HL-60 (cell line): ENCODE measurements at regions not wholly inside any gene's neighbourhood (a gene's known extent, or its start where the extent isn't known, plus 50 kb on each side); places are given as distances from the start of the nearest gene placed in this dataset.

Source experiments
- DNase-seq, 2 experiments: peaks; one replicate each; pipeline ENCODE4 v3.0.0-alpha.2; 2010 to 2020; ENCODE audit warnings: low read depth in 1 of 2, low spot score in 1 of 2
- H3K27ac ChIP-seq: fragments of 250-450 bp; sonication (Bioruptor Pico); replicated peaks from 2 replicates; pipeline ENCODE4 v1.5.1; 2020; ENCODE audit warnings: mild to moderate bottlenecking, moderate library complexity
- H3K27me3 ChIP-seq: fragments of 250-450 bp; sonication (Bioruptor Pico); 2 replicates; pipeline ENCODE4 v1.5.1; 2021; ENCODE audit warnings: mild to moderate bottlenecking, moderate library complexity; ENCODE audit not compliant: insufficient read depth, poor library complexity, severe bottlenecking
- H3K4me3 ChIP-seq: replicated peaks from 2 replicates; pipeline ENCODE4 v1.5.1; 2011; ENCODE audit warnings: mild to moderate bottlenecking, control low read depth, low read length; ENCODE audit not compliant: insufficient read depth
- GABPA ChIP-seq: IDR thresholded peaks from 2 replicates; pipeline ENCODE4 v1.6.1; 2012; ENCODE audit warnings: low read depth
- POLR2AphosphoS5 ChIP-seq: IDR thresholded peaks from 2 replicates; pipeline ENCODE4 v1.6.1; 2012; ENCODE audit warnings: low read depth
- SPI1 ChIP-seq: IDR thresholded peaks from 2 replicates; pipeline ENCODE4 v1.6.1; 2012; ENCODE audit warnings: low read depth, mild to moderate bottlenecking, borderline replicate concordance
- TF ChIP-seq, protein P1 (sequence below): IDR thresholded peaks from 2 replicates; pipeline ENCODE4 v1.6.1; 2012; ENCODE audit warnings: low read depth; ENCODE audit not compliant: insufficient replicate concordance
- TF ChIP-seq, protein P2 (sequence below): IDR thresholded peaks from one replicate; pipeline ENCODE4 v1.5.1; 2011; ENCODE audit warnings: low read length, control low read depth, inconsistent platforms; ENCODE audit not compliant: insufficient read depth

GRCh38 chr11:122304306-122304705 lies 188.3 kb upstream of the BLID start:
- Histone ChIP-seq H3K27ac (peak overlapping the region; percentile 44), H3K4me3 (no peak overlapping the region), H3K27me3 (no peaks in the 10 kb centered on the region)
- DNase-seq = peak in 1 of 2 experiments; percentile 20
- TF ChIP-seq, protein P1, sequence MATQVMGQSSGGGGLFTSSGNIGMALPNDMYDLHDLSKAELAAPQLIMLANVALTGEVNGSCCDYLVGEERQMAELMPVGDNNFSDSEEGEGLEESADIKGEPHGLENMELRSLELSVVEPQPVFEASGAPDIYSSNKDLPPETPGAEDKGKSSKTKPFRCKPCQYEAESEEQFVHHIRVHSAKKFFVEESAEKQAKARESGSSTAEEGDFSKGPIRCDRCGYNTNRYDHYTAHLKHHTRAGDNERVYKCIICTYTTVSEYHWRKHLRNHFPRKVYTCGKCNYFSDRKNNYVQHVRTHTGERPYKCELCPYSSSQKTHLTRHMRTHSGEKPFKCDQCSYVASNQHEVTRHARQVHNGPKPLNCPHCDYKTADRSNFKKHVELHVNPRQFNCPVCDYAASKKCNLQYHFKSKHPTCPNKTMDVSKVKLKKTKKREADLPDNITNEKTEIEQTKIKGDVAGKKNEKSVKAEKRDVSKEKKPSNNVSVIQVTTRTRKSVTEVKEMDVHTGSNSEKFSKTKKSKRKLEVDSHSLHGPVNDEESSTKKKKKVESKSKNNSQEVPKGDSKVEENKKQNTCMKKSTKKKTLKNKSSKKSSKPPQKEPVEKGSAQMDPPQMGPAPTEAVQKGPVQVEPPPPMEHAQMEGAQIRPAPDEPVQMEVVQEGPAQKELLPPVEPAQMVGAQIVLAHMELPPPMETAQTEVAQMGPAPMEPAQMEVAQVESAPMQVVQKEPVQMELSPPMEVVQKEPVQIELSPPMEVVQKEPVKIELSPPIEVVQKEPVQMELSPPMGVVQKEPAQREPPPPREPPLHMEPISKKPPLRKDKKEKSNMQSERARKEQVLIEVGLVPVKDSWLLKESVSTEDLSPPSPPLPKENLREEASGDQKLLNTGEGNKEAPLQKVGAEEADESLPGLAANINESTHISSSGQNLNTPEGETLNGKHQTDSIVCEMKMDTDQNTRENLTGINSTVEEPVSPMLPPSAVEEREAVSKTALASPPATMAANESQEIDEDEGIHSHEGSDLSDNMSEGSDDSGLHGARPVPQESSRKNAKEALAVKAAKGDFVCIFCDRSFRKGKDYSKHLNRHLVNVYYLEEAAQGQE = no peak
- TF ChIP-seq SPI1 = peak; percentile 65; the same call in 1 of the 2 replicates

DNA sequence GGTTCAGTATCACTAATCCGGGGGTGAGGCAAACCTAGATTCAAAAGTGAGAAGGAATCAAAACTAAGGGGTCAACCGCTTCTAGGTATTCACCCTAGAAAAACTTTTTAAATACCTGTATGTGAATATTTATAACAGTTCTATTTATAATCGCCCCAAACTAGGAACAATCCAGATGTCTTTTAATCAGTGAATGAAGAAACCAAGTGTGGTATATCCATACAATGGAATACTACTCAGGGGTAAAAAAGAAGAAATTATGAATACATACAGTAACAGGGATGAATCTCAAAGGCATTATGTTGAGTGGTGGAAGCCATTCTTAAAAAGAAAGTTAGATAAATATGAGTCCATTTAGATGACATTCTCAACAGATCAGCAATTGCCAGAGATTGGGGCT lies 178.0 kb upstream of the BLID start:
- no peak overlapping the region for H3K27ac ChIP-seq
- H3K4me3 ChIP-seq = no peak overlapping the region
- no peaks in the 10 kb centered on the region for H3K27me3 ChIP-seq
- no peak for DNase-seq
- TF ChIP-seq, protein P2, sequence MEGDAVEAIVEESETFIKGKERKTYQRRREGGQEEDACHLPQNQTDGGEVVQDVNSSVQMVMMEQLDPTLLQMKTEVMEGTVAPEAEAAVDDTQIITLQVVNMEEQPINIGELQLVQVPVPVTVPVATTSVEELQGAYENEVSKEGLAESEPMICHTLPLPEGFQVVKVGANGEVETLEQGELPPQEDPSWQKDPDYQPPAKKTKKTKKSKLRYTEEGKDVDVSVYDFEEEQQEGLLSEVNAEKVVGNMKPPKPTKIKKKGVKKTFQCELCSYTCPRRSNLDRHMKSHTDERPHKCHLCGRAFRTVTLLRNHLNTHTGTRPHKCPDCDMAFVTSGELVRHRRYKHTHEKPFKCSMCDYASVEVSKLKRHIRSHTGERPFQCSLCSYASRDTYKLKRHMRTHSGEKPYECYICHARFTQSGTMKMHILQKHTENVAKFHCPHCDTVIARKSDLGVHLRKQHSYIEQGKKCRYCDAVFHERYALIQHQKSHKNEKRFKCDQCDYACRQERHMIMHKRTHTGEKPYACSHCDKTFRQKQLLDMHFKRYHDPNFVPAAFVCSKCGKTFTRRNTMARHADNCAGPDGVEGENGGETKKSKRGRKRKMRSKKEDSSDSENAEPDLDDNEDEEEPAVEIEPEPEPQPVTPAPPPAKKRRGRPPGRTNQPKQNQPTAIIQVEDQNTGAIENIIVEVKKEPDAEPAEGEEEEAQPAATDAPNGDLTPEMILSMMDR = no peak
- TF ChIP-seq GABPA (no peak), SPI1 (no peak), POLR2AphosphoS5 (no peak)
- TF ChIP-seq, protein P1 = no peak

GRCh38 chr11:122293296-122294023 lies 177.4 kb upstream of the BLID start:
- Histone ChIP-seq H3K27me3 (no peaks in the 10 kb centered on the region), H3K27ac (no peak overlapping the region), H3K4me3 (no peak overlapping the region)
- TF ChIP-seq, protein P2 = no peak
- TF ChIP-seq GABPA = no peak
- DNase-seq = peak in 1 of 2 experiments; percentile 20

GRCh38 chr11:122287401-122287800 lies 171.4 kb upstream of the BLID start:
- no peak overlapping the region for H3K27ac ChIP-seq
- TF ChIP-seq GABPA = no peak
- TF ChIP-seq SPI1 = no peak
- TF ChIP-seq, protein P2 = no peak
- TF ChIP-seq, protein P1 = no peak
- TF ChIP-seq POLR2AphosphoS5 = no peak
- no peak for DNase-seq

More at GRCh38 chr11:122287401-122287800, 171.4 kb upstream of the BLID start:
- no peaks in the 10 kb centered on the region for H3K27me3 ChIP-seq
- no peak overlapping the region for H3K4me3 ChIP-seq
